ENCODE measurements at regions not wholly inside any gene's neighbourhood (a gene's known extent, or its start where the extent isn't known, plus 50 kb on each side); places are given as distances from the start of the nearest gene placed in this dataset.

- WGBS (ENCODE audit: insufficient coverage): 83% methylated on average over 2 of the region's 4 CpGs
- Histone ChIP-seq H3K4me1 (ENCODE audit: control extremely low read depth in 1 of 4, control insufficient read depth in 4 of 4, insufficient read depth in 4 of 4, low read length in 3 of 4) (peaks cover 8 to 31% (median 23%) of the 10 kb centered on the region in 4 experiments), H3K4me3 (ENCODE audit: control insufficient read depth in 1 of 7, extremely low read depth in 1 of 7, insufficient read depth in 4 of 7, low read depth in 2 of 7, low read length in 6 of 7) (no peak overlapping the region), H3K27me3 (replicated peaks in 2 of 5; ENCODE audit: control insufficient read depth in 4 of 5, insufficient read depth in 5 of 5, low read length in 4 of 5) (no peaks in the 10 kb centered on the region), H3K27ac (ENCODE audit: insufficient read depth in 1 of 2, low read depth in 1 of 2, low read length in 2 of 2, poor library complexity in 1 of 2, severe bottlenecking in 2 of 2) (no peak overlapping the region), H3K36me3 (ENCODE audit: control insufficient read depth in 4 of 4, insufficient read depth in 4 of 4, low read length in 3 of 4) (no peaks in the 10 kb centered on the region), H3K9me3 (ENCODE audit: control extremely low read depth in 1 of 5, control insufficient read depth in 4 of 5, insufficient read depth in 2 of 5, low read depth in 1 of 5, low read length in 4 of 5) (no peaks in the 10 kb centered on the region)
- ChIA-PET POLR2A (no interaction called here), CTCF (interaction anchor here (0.7 to 6.0 kb wide), 11 partner anchors 7 to 201 kb away, joined by 3 to 82 read pairs (median 4); no protein-coding TSS in a partner anchor)
- no peak for DNase-seq
Observed at GRCh38 chr3:107428051-107428858, 51.0 kb downstream of the CCDC54 start.

GRCh38 chr3:107429320-107430181, 52.3 kb downstream of the CCDC54 start:
- no peaks in the 10 kb centered on the region for H3K9me3 ChIP-seq (ENCODE audit: control extremely low read depth in 1 of 5, control insufficient read depth in 4 of 5, insufficient read depth in 2 of 5, low read depth in 1 of 5, low read length in 4 of 5)
- no peaks in the 10 kb centered on the region for H3K27me3 ChIP-seq (replicated peaks in 2 of 5; ENCODE audit: control insufficient read depth in 4 of 5, insufficient read depth in 5 of 5, low read length in 4 of 5)
- peaks cover 8 to 31% (median 22%) of the 10 kb centered on the region in 4 experiments for H3K4me1 ChIP-seq (ENCODE audit: control extremely low read depth in 1 of 4, control insufficient read depth in 4 of 4, insufficient read depth in 4 of 4, low read length in 3 of 4)
- H3K36me3 ChIP-seq (ENCODE audit: control insufficient read depth in 4 of 4, insufficient read depth in 4 of 4, low read length in 3 of 4): no peaks in the 10 kb centered on the region
- ChIA-PET CTCF (interaction anchor here (0.6 to 6.0 kb wide), 25 partner anchors 8 to 202 kb away, joined by 3 to 82 read pairs (median 4); no protein-coding TSS in a partner anchor), POLR2A (interaction anchor here (0.6 kb wide), 1 partner anchor 158 kb away, joined by 3 read pairs; no protein-coding TSS in a partner anchor)
- 22% methylated on average over 34 of the region's 37 CpGs for WGBS (ENCODE audit: insufficient coverage)
- DNase-seq: peak; percentile 81 to 87 (median 87)
- peak overlapping the region in 6 of 7 experiments; percentile 33 to 95 (median 82) for H3K4me3 ChIP-seq (ENCODE audit: control insufficient read depth in 1 of 7, extremely low read depth in 1 of 7, insufficient read depth in 4 of 7, low read depth in 2 of 7, low read length in 6 of 7)
- no peak overlapping the region for H3K27ac ChIP-seq (ENCODE audit: insufficient read depth in 1 of 2, low read depth in 1 of 2, low read length in 2 of 2, poor library complexity in 1 of 2, severe bottlenecking in 2 of 2)

- ChIA-PET CTCF (interaction anchor here (0.7 to 6.0 kb wide), 19 partner anchors 9 to 195 kb away, joined by 3 to 82 read pairs (median 4); no protein-coding TSS in a partner anchor), POLR2A (interaction anchor here (0.6 kb wide), 2 partner anchors 159 to 233 kb away, joined by 3 read pairs; no protein-coding TSS in a partner anchor)
- 0% methylated on average over 12 of the region's 23 CpGs for WGBS (ENCODE audit: insufficient coverage)
- no peaks in the 10 kb centered on the region for H3K36me3 ChIP-seq (ENCODE audit: control insufficient read depth in 4 of 4, insufficient read depth in 4 of 4, low read length in 3 of 4)
- no peaks in the 10 kb centered on the region for H3K27me3 ChIP-seq (replicated peaks in 2 of 5; ENCODE audit: control insufficient read depth in 4 of 5, insufficient read depth in 5 of 5, low read length in 4 of 5)
- H3K4me3 ChIP-seq (ENCODE audit: control insufficient read depth in 1 of 7, extremely low read depth in 1 of 7, insufficient read depth in 4 of 7, low read depth in 2 of 7, low read length in 6 of 7): peak overlapping the region in 6 of 7 experiments; percentile 76 to 95 (median 82)
- H3K4me1 ChIP-seq (ENCODE audit: control extremely low read depth in 1 of 4, control insufficient read depth in 4 of 4, insufficient read depth in 4 of 4, low read length in 3 of 4): peaks cover 8 to 28% (median 20%) of the 10 kb centered on the region in 4 experiments
- H3K9me3 ChIP-seq (ENCODE audit: control extremely low read depth in 1 of 5, control insufficient read depth in 4 of 5, insufficient read depth in 2 of 5, low read depth in 1 of 5, low read length in 4 of 5): no peaks in the 10 kb centered on the region
- peak in 2 of 3 donors; percentile 39 to 58 for DNase-seq
- H3K27ac ChIP-seq (ENCODE audit: insufficient read depth in 1 of 2, low read depth in 1 of 2, low read length in 2 of 2, poor library complexity in 1 of 2, severe bottlenecking in 2 of 2): no peak overlapping the region
Observed at GRCh38 chr3:107430214-107430995, 53.2 kb downstream of the CCDC54 start.

- Histone ChIP-seq H3K9me3 (ENCODE audit: control extremely low read depth in 1 of 5, control insufficient read depth in 4 of 5, insufficient read depth in 2 of 5, low read depth in 1 of 5, low read length in 4 of 5) (no peaks in the 10 kb centered on the region), H3K36me3 (ENCODE audit: control insufficient read depth in 4 of 4, insufficient read depth in 4 of 4, low read length in 3 of 4) (no peaks in the 10 kb centered on the region), H3K4me1 (ENCODE audit: control extremely low read depth in 1 of 4, control insufficient read depth in 4 of 4, insufficient read depth in 4 of 4, low read length in 3 of 4) (peaks cover 8 to 28% (median 20%) of the 10 kb centered on the region in 4 experiments), H3K27me3 (replicated peaks in 2 of 5; ENCODE audit: control insufficient read depth in 4 of 5, insufficient read depth in 5 of 5, low read length in 4 of 5) (no peaks in the 10 kb centered on the region), H3K27ac (ENCODE audit: insufficient read depth in 1 of 2, low read depth in 1 of 2, low read length in 2 of 2, poor library complexity in 1 of 2, severe bottlenecking in 2 of 2) (no peak overlapping the region), H3K4me3 (ENCODE audit: control insufficient read depth in 1 of 7, extremely low read depth in 1 of 7, insufficient read depth in 4 of 7, low read depth in 2 of 7, low read length in 6 of 7) (peak overlapping the region; percentile 40 to 95 (median 82))
- DNase-seq: no peak
- 0% methylated on average over 11 of the region's 16 CpGs for WGBS (ENCODE audit: insufficient coverage)
- CTCF ChIA-PET: interaction anchor here (0.7 to 6.0 kb wide), 12 partner anchors 9 to 195 kb away, joined by 3 to 82 read pairs (median 4); no protein-coding TSS in a partner anchor
- POLR2A ChIA-PET: interaction anchor here (0.6 to 1.3 kb wide), 3 partner anchors 93 to 232 kb away, joined by 3 read pairs; no protein-coding TSS in a partner anchor
Observed at GRCh38 chr3:107430996-107431245, 53.7 kb downstream of the CCDC54 start.

- peak; percentile 58 to 78 (median 66) for DNase-seq
- POLR2A ChIA-PET: interaction anchor here (0.7 to 1.3 kb wide), 2 partner anchors 93 to 103 kb away, joined by 3 read pairs; no protein-coding TSS in a partner anchor
- peaks cover 8 to 28% (median 20%) of the 10 kb centered on the region in 4 experiments for H3K4me1 ChIP-seq (ENCODE audit: control extremely low read depth in 1 of 4, control insufficient read depth in 4 of 4, insufficient read depth in 4 of 4, low read length in 3 of 4)
- no peaks in the 10 kb centered on the region for H3K9me3 ChIP-seq (ENCODE audit: control extremely low read depth in 1 of 5, control insufficient read depth in 4 of 5, insufficient read depth in 2 of 5, low read depth in 1 of 5, low read length in 4 of 5)
- H3K27ac ChIP-seq (ENCODE audit: insufficient read depth in 1 of 2, low read depth in 1 of 2, low read length in 2 of 2, poor library complexity in 1 of 2, severe bottlenecking in 2 of 2): no peak overlapping the region
- under 1% methylated on average over 78 of the region's 83 CpGs for WGBS (ENCODE audit: insufficient coverage)
- CTCF ChIA-PET: interaction anchor here (1.0 to 6.0 kb wide), 8 partner anchors 10 to 196 kb away, joined by 3 to 82 read pairs (median 8); no protein-coding TSS in a partner anchor
- H3K36me3 ChIP-seq (ENCODE audit: control insufficient read depth in 4 of 4, insufficient read depth in 4 of 4, low read length in 3 of 4): no peaks in the 10 kb centered on the region
- no peaks in the 10 kb centered on the region for H3K27me3 ChIP-seq (replicated peaks in 2 of 5; ENCODE audit: control insufficient read depth in 4 of 5, insufficient read depth in 5 of 5, low read length in 4 of 5)
- H3K4me3 ChIP-seq (ENCODE audit: control insufficient read depth in 1 of 7, extremely low read depth in 1 of 7, insufficient read depth in 4 of 7, low read depth in 2 of 7, low read length in 6 of 7): peak overlapping the region; percentile 40 to 95 (median 82)
Observed at GRCh38 chr3:107431246-107432012, 54.2 kb downstream of the CCDC54 start.

Data from common myeloid progenitor, CD34-positive (primary cell).